ENCODE measurements at regions not wholly inside any gene's neighbourhood (a gene's known extent, or its start where the extent isn't known, plus 50 kb on each side); places are given as distances from the start of the nearest gene placed in this dataset.
"Not testable (repeated sequence)": the region's sequence is repeated elsewhere in the genome, so short reads cannot be mapped to it uniquely, and the experiment has no call there.

- Histone ChIP-seq H3K79me2 (ENCODE audit: insufficient read depth, low read length) (no peaks in the 10 kb centered on the region), H3K4me3 (ENCODE audit: insufficient read depth, low read length) (no peak overlapping the region), H3K4me2 (ENCODE audit: insufficient read depth, low read length) (no peak overlapping the region), H4K20me1 (ENCODE audit: insufficient read depth, low read length) (no peaks in the 10 kb centered on the region), H3K9me3 (ENCODE audit: low read depth, low read length) (no peaks in the 10 kb centered on the region), H3K27me3 (ENCODE audit: insufficient read depth, low read length) (peaks cover 21% of the 10 kb centered on the region), H3K36me3 (ENCODE audit: insufficient read depth, low read length) (no peaks in the 10 kb centered on the region), H3K4me1 (ENCODE audit: insufficient read depth, low read length) (peaks cover 19% of the 10 kb centered on the region), H3K27ac (ENCODE audit: low read depth, low read length) (no peak overlapping the region), H2AFZ (ENCODE audit: low read length) (no peak overlapping the region)
- no peak for TF ChIP-seq CTCF (IDR thresholded peaks at IDR 0.05; ENCODE audit: extremely low read depth, low read depth, low read length)
- DNase-seq (ENCODE audit: insufficient read length, low spot score, missing footprints): no peak
Measured at GRCh38 chr4:26207631-26208030, 113.2 kb upstream of the RBPJ start.

- Histone ChIP-seq H3K36me3 (ENCODE audit: insufficient read depth, low read length) (no peaks in the 10 kb centered on the region), H3K27ac (ENCODE audit: low read depth, low read length) (no peak overlapping the region), H4K20me1 (ENCODE audit: insufficient read depth, low read length) (no peaks in the 10 kb centered on the region), H3K79me2 (ENCODE audit: insufficient read depth, low read length) (no peaks in the 10 kb centered on the region), H2AFZ (ENCODE audit: low read length) (no peak overlapping the region), H3K9me3 (ENCODE audit: low read depth, low read length) (no peaks in the 10 kb centered on the region), H3K27me3 (ENCODE audit: insufficient read depth, low read length) (peaks cover 27% of the 10 kb centered on the region), H3K4me2 (ENCODE audit: insufficient read depth, low read length) (no peak overlapping the region), H3K4me3 (ENCODE audit: insufficient read depth, low read length) (no peak overlapping the region), H3K4me1 (ENCODE audit: insufficient read depth, low read length) (peaks cover 19% of the 10 kb centered on the region)
- no peak for DNase-seq (ENCODE audit: insufficient read length, low spot score, missing footprints)
- no peak for TF ChIP-seq CTCF (IDR thresholded peaks at IDR 0.05; ENCODE audit: extremely low read depth, low read depth, low read length)
Measured at GRCh38 chr4:26208237-26208994, 112.4 kb upstream of the RBPJ start.

- Histone ChIP-seq H3K27me3 (ENCODE audit: insufficient read depth, low read length) (peaks cover 34% of the 10 kb centered on the region), H3K4me1 (ENCODE audit: insufficient read depth, low read length) (peaks cover 19% of the 10 kb centered on the region)
- H2AFZ ChIP-seq (ENCODE audit: low read length); H3K9me3 ChIP-seq (ENCODE audit: low read depth, low read length); H3K36me3 ChIP-seq (ENCODE audit: insufficient read depth, low read length); H3K27ac ChIP-seq (ENCODE audit: low read depth, low read length); H3K79me2 ChIP-seq (ENCODE audit: insufficient read depth, low read length); DNase-seq (ENCODE audit: insufficient read length, low spot score, missing footprints); H3K4me2 ChIP-seq (ENCODE audit: insufficient read depth, low read length); H3K4me3 ChIP-seq (ENCODE audit: insufficient read depth, low read length); H4K20me1 ChIP-seq (ENCODE audit: insufficient read depth, low read length): not testable (repeated sequence)
Measured at GRCh38 chr4:26209378-26209777, 111.4 kb upstream of the RBPJ start.

GRCh38 chr4:26212528-26212927, 108.3 kb upstream of the RBPJ start:
- Histone ChIP-seq H3K79me2 (ENCODE audit: insufficient read depth, low read length) (no peaks in the 10 kb centered on the region), H3K36me3 (ENCODE audit: insufficient read depth, low read length) (no peaks in the 10 kb centered on the region), H4K20me1 (ENCODE audit: insufficient read depth, low read length) (no peaks in the 10 kb centered on the region), H3K9me3 (ENCODE audit: low read depth, low read length) (no peaks in the 10 kb centered on the region), H2AFZ (ENCODE audit: low read length) (no peak overlapping the region), H3K4me3 (ENCODE audit: insufficient read depth, low read length) (no peak overlapping the region), H3K27me3 (ENCODE audit: insufficient read depth, low read length) (peaks cover 34% of the 10 kb centered on the region), H3K4me1 (ENCODE audit: insufficient read depth, low read length) (peaks cover 2% of the 10 kb centered on the region), H3K4me2 (ENCODE audit: insufficient read depth, low read length) (no peak overlapping the region), H3K27ac (ENCODE audit: low read depth, low read length) (no peak overlapping the region)
- no peak for DNase-seq (ENCODE audit: insufficient read length, low spot score, missing footprints)
- TF ChIP-seq CTCF (IDR thresholded peaks at IDR 0.05; ENCODE audit: extremely low read depth, low read depth, low read length): no peak
